GM18868 (cell line): ENCODE measurements at regions not wholly inside any gene's neighbourhood (a gene's known extent, or its start where the extent isn't known, plus 50 kb on each side); places are given as distances from the start of the nearest gene placed in this dataset.

Experiments
- ATAC-seq: cut with Tn5 transposase; IDR thresholded peaks from one replicate; pipeline ENCODE4 v1.9.1; 2021; ENCODE audit warnings: mild to moderate bottlenecking, moderate library complexity; ENCODE audit not compliant: unreplicated experiment

GRCh38 chr9:109728686-109729300 is 51.2 kb upstream of the PALM2AKAP2 start:
- ATAC-seq, result no peak

GRCh38 chr9:109729513-109729912 is 50.5 kb upstream of the PALM2AKAP2 start:
- no peak for ATAC-seq
